Left lung (tissue), 4 donors: ENCODE measurements at regions not wholly inside any gene's neighbourhood (a gene's known extent, or its start where the extent isn't known, plus 50 kb on each side); places are given as distances from the start of the nearest gene placed in this dataset.

Experiments used
- ATAC-seq: fragments of 200-7000 bp; cut with Tn5 transposase; one replicate; pipeline ENCODE4 v1.9.1; 2020; ENCODE audit warnings: moderate library complexity
- DNase-seq, 4 donors: peaks; one replicate each; pipeline ENCODE4 v3.0.0-alpha.2; 2013 to 2020
- H3K27ac ChIP-seq, 2 donors: fragments of 200-600 bp; sonication (generic) in 1 of 2; one replicate each; pipeline versions ENCODE4 v1.5.0 to v1.8.0; 2020 to 2021
- H3K27me3 ChIP-seq, 2 donors: fragments of 200-600 bp; sonication (generic) in 1 of 2; one replicate each; pipeline versions ENCODE4 v1.5.0 to v1.8.0; 2020 to 2021
- H3K36me3 ChIP-seq, 2 donors: fragments of 200-600 bp; sonication (generic) in 1 of 2; one replicate each; pipeline versions ENCODE4 v1.5.0 to v1.8.0; 2020 to 2021
- H3K4me1 ChIP-seq, 2 donors: fragments of 200-600 bp; one replicate each; pipeline ENCODE4 v1.8.0; 2021
- H3K4me3 ChIP-seq, 2 donors: fragments of 200-600 bp; sonication (generic) in 1 of 2; one replicate each; pipeline versions ENCODE4 v1.5.0 to v1.8.0; 2020 to 2021; ENCODE audit warnings: mild to moderate bottlenecking in 1 of 2
- H3K9me3 ChIP-seq, 2 donors: fragments of 200-600 bp; sonication (generic) in 1 of 2; one replicate each; pipeline versions ENCODE4 v1.5.0 to v1.8.0; 2020 to 2021
- CTCF ChIP-seq, 2 donors: fragments of 200-600 bp; sonication (generic) in 1 of 2; IDR thresholded peaks; one replicate each; pipeline versions ENCODE4 v1.5.0 to v1.8.0; 2021; ENCODE audit warnings: antibody characterized with exemption in 2 of 2
- intact Hi-C, 2 donors: fragments of 100-400 bp; cut with DNase I; formaldehyde crosslinking; loops; one replicate each; pipeline versions ENCODE4 v1.11.2 to v1.14.2; 2022
- donor health status: DM: no; HTN: yes; CAD: no.
- donor health status: DM: no; HTN: no; CAD: no.

GRCh38 chr9:129411501-129412175 is 209.3 kb downstream of the C9orf50 start:
- Histone ChIP-seq H3K27me3 (no peaks in the 10 kb centered on the region), H3K36me3 (no peaks in the 10 kb centered on the region), H3K4me3 (no peak overlapping the region), H3K9me3 (no peaks in the 10 kb centered on the region), H3K4me1 (peaks cover 14 to 39% of the 10 kb centered on the region in 2 donors), H3K27ac (no peak overlapping the region)
- no peak for ATAC-seq
- peak in 1 of 4 donors; percentile 48 for DNase-seq
- no peak for TF ChIP-seq CTCF (IDR thresholded peaks at IDR 0.05)
- intact Hi-C loops, result no loop called here

DNA sequence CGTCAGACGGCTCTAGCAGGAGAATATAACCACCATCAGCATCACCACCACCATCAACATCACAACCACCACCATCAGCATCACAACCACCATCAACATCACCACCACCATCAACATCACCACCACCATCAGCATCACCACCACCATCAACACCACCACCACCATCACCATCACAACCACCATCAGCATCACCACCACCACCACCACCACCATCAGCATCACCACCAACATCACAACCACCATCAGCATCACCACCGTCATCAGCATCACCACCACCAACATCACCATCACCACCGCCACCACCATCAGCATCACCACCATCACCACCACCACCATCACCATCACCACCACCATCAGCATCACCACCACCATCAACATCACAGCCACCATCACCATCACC is 210.7 kb downstream of the C9orf50 start:
- Histone ChIP-seq H3K9me3 (no peaks in the 10 kb centered on the region), H3K36me3 (no peaks in the 10 kb centered on the region), H3K4me1 (peaks cover 14 to 25% of the 10 kb centered on the region in 2 donors), H3K27ac (no peak overlapping the region), H3K4me3 (no peak overlapping the region), H3K27me3 (no peaks in the 10 kb centered on the region)
- intact Hi-C loops, result no loop called here
- TF ChIP-seq CTCF (IDR thresholded peaks at IDR 0.05), result no peak
- ATAC-seq (no peak), DNase-seq (peak in 1 of 4 donors; percentile 3)

DNA sequence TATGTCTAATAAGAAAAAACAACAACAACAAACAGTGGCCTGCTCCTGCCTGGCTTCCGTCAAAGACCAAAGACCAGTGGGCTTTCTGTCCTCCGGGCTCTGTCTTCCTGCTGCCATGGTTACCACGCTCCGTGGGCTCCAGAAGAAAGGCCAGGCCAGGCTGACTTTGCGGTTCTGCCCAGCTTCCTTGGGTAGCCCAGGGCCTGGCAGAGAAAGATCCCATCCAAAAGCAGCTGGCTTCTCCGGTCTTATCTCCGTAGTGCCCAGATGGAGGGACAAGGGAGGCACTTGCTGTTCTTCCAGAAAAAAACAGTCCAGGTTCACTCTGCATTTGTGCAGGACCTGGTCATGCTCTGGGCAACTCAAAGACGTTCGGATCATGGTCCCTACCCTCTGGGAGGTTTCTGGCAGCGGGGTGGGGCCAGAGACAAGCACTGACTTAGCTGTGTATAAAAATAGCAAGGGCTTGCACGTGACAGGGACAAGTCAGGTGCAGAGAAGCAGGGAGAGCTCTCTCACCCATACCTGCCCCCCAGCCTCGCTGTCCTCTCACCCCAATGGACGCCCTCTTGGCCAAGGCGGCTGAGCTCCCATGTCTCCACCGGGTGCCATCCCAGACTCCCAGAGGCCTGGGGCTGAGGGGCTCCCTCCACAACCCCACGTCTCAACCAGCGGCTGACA is 212.2 kb downstream of the C9orf50 start:
- ATAC-seq, result peak; percentile 52
- Histone ChIP-seq H3K4me3 (no peak overlapping the region), H3K27me3 (no peaks in the 10 kb centered on the region), H3K4me1 (peaks cover 4 to 11% of the 10 kb centered on the region in 2 donors), H3K36me3 (no peaks in the 10 kb centered on the region), H3K9me3 (no peaks in the 10 kb centered on the region), H3K27ac (no peak overlapping the region)
- intact Hi-C loops, result no loop called here
- peak in 2 of 4 donors; percentile 55 to 64 for DNase-seq
- TF ChIP-seq CTCF (IDR thresholded peaks at IDR 0.05), result no peak

- no peak for TF ChIP-seq CTCF (IDR thresholded peaks at IDR 0.05)
- Histone ChIP-seq H3K9me3 (no peaks in the 10 kb centered on the region), H3K27ac (no peak overlapping the region), H3K4me1 (peaks cover 4 to 9% of the 10 kb centered on the region in 2 donors), H3K36me3 (no peaks in the 10 kb centered on the region), H3K4me3 (no peak overlapping the region), H3K27me3 (no peaks in the 10 kb centered on the region)
- DNase-seq, result peak in 1 of 4 donors; percentile 33
- intact Hi-C loops, result no loop called here
- ATAC-seq, result no peak
Measured at GRCh38 chr9:129407905-129408452, 212.9 kb downstream of the C9orf50 start.
